HG03175 (cell line): ENCODE measurements at regions not wholly inside any gene's neighbourhood (a gene's known extent, or its start where the extent isn't known, plus 50 kb on each side); places are given as distances from the start of the nearest gene placed in this dataset.

Experiments used
- ATAC-seq: cut with Tn5 transposase; IDR thresholded peaks from one replicate; pipeline ENCODE4 v1.9.1; 2021; ENCODE audit warnings: mild to moderate bottlenecking, moderate library complexity; ENCODE audit not compliant: unreplicated experiment

- ATAC-seq, result no peak
These were observed 157.9 kb upstream of the ZMIZ1 start for GRCh38 chr10:78910886-78911285.

GRCh38 chr10:78911533-78912340 is 157.0 kb upstream of the ZMIZ1 start:
- ATAC-seq, result no peak

GRCh38 chr10:78912361-78913218 is 156.2 kb upstream of the ZMIZ1 start:
- no peak for ATAC-seq

GRCh38 chr10:78913219-78914059 is 155.3 kb upstream of the ZMIZ1 start:
- ATAC-seq, result no peak

- ATAC-seq, result no peak
These were observed 154.7 kb upstream of the ZMIZ1 start for GRCh38 chr10:78914060-78914378.

GRCh38 chr10:78914502-78915189 is 154.1 kb upstream of the ZMIZ1 start:
- ATAC-seq, result no peak

GRCh38 chr10:78915190-78915518 is 153.6 kb upstream of the ZMIZ1 start:
- no peak for ATAC-seq

GRCh38 chr10:78916227-78916626 is 152.5 kb upstream of the ZMIZ1 start:
- no peak for ATAC-seq

- no peak for ATAC-seq
These were observed 149.4 kb upstream of the ZMIZ1 start for GRCh38 chr10:78919181-78919966.

GRCh38 chr10:78920011-78920410 is 148.8 kb upstream of the ZMIZ1 start:
- ATAC-seq, result no peak

GRCh38 chr10:78921895-78922294 is 146.9 kb upstream of the ZMIZ1 start:
- no peak for ATAC-seq

GRCh38 chr10:78923647-78924318 is 145.0 kb upstream of the ZMIZ1 start:
- no peak for ATAC-seq

GRCh38 chr10:78924319-78925003 is 144.3 kb upstream of the ZMIZ1 start:
- ATAC-seq, result no peak

- no peak for ATAC-seq
These were observed 143.5 kb upstream of the ZMIZ1 start for GRCh38 chr10:78925275-78925674.

- no peak for ATAC-seq
These were observed 142.9 kb upstream of the ZMIZ1 start for GRCh38 chr10:78925800-78926319.

- no peak for ATAC-seq
These were observed 141.3 kb upstream of the ZMIZ1 start for GRCh38 chr10:78927257-78927995.

GRCh38 chr10:78928330-78928729 is 140.4 kb upstream of the ZMIZ1 start:
- ATAC-seq, result no peak

GRCh38 chr10:78929541-78929940 is 139.2 kb upstream of the ZMIZ1 start:
- no peak for ATAC-seq
